ENCODE measurements at regions not wholly inside any gene's neighbourhood (a gene's known extent, or its start where the extent isn't known, plus 50 kb on each side); places are given as distances from the start of the nearest gene placed in this dataset.

DNA sequence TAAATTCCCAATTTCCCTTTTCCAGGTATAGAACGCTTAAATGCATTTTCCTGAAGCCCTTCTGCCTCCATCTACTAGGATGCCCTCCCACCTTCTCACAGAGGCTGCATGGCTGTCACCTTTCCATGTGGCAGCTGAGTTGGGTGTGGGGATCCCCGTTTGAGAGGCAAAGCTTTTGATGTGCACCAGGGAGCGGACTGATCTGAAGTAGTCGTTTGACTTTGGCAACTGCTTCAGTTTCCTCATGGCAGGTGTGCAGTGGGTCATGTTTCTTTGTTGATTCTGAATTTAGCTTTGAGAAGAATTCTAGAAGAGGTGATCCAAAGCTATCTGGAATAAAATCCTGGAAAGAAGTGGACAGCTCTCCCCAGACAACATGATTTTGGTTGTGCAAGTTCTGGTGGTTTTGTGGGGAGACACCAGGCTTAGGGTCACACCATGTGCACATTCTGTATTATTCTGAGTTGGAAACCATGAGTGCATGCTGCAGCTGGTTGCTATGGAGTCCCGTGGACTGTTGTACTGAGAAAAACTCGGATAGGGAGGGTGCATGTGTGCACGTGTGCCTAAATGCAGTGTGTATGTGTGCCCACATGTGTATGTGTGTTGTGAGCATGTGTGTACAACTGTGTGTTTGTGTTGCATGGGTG is 63.5 kb downstream of the GADD45G start:
- TF ChIP-seq EZH2 (IDR thresholded peaks at IDR 0.05) (no peak), POLR2AphosphoS5 (IDR thresholded peaks at IDR 0.05; ENCODE audit: borderline replicate concordance, low read depth, low read length) (no peak), FOXP2 (optimal IDR thresholded peaks at IDR 0.05; ENCODE audit: control extremely low read depth, extremely low read length, insufficient read depth) (no peak)
